PC-3 (cell line): ENCODE measurements at regions not wholly inside any gene's neighbourhood (a gene's known extent, or its start where the extent isn't known, plus 50 kb on each side); places are given as distances from the start of the nearest gene placed in this dataset.

Source experiments
- CTCF ChIP-seq: fragments of 300-600 bp; sonication (generic); conservative IDR thresholded peaks from 2 replicates; pipeline ENCODE4 v1.5.1; 2017; ENCODE audit warnings: antibody characterized with exemption, low read depth, mild to moderate bottlenecking, low read length
- EZH2phosphoT487 ChIP-seq: fragments of 300-600 bp; sonication (generic); IDR thresholded peaks from 2 replicates; pipeline ENCODE4 v1.6.1; 2018; ENCODE audit warnings: mild to moderate bottlenecking, antibody characterized with exemption, low read length, borderline replicate concordance

GRCh38 chr18:47470941-47471340 is 219.5 kb upstream of the SKOR2 start:
- no peak for TF ChIP-seq EZH2phosphoT487
- no peak for TF ChIP-seq CTCF
